Midbrain (tissue), 1 donor: ENCODE measurements at regions not wholly inside any gene's neighbourhood (a gene's known extent, or its start where the extent isn't known, plus 50 kb on each side); places are given as distances from the start of the nearest gene placed in this dataset.
"Not testable (repeated sequence)": the region's sequence is repeated elsewhere in the genome, so short reads cannot be mapped to it uniquely, and the experiment has no call there.

Experiments
- DNase-seq: peaks from one replicate; lab custom pipeline; 2025; lab: John Stamatoyannopoulos, UW

GRCh38 chr2:40953341-40953740 is 501.5 kb upstream of the SLC8A1 start:
- DNase-seq = no peak

DNA sequence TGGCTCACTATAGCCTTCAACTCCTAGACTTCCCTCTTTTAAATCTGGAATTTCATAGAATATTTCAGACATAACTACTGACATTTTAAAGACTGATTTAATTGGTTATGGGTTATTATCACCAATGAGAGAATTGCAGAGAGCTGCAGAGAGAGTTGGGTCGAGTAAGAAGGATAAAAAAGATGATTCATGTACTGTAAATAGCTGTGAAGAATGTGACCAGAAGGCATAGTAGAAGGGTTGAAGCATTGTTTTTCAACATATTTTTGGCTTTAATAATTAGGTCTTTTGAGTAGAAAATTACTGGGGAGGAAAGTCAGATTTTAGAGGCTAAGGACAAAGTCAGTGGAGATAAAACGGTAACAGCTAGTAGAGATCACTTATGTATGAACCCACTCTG is 503.2 kb upstream of the SLC8A1 start:
- DNase-seq = no peak

- DNase-seq = no peak
Measured at GRCh38 chr2:40955635-40956034, 503.7 kb upstream of the SLC8A1 start.

DNA sequence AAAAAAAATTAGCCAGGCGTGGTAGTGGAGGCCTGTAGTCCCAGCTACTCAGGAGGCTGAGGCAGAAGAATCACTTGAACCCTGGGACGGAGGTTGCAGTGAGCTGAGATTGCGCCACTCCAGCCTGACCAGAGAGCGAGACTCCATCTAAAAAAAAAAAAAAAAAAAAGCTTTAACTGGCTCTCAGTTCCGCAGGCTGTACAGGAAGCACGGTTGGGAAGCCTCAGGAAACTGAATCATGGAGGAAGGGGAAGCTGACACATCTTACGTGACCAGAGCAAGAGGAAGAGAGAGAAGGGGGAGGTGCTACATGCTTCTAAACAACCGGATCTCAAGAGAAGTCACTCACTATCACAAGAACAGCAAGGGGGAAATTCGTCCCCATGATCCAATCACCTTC is 505.6 kb upstream of the SLC8A1 start:
- no peak for DNase-seq

DNA sequence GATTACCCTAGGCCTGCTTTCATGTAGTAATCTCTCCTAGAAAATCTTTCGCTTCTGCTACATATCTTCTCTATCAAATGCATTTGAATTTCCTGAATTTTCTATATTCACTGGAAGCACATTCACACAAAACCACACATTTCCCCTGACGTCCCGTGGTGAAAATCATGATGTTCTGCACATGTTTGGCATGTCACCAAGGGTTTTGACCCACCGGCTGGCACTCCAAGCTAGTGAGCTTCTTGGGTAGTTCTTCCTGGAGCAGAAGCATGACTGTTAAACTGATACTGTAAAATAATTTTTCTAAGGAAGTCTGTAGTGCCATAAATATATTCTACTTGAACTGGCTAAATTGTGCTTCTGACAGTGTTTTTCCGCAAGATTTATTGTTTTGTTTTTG is 510.1 kb upstream of the SLC8A1 start:
- DNase-seq = no peak

- no peak for DNase-seq
Measured at GRCh38 chr2:40964509-40965250, 512.8 kb upstream of the SLC8A1 start.

DNA sequence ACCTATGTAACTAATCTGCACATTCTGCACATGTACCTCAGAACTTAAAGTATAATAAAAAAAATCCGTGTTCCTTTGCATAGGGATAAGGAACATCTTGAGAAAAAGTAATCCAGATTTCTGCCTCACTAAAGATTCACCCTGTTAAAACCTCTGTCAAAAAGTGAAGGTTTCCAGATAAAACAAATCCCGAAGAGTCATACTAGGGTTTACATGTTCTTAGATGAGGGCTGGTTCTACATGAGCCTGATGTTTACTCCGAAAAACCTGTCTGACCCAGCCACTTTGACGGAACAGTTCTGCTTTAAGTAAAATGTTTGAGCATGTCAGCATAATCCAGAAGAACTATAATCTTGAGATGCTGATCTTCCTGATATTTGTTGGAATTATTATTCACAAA is 515.6 kb upstream of the SLC8A1 start:
- DNase-seq = no peak

GRCh38 chr2:40975151-40975550 is 523.3 kb upstream of the SLC8A1 start:
- DNase-seq = no peak

GRCh38 chr2:40997362-40997761 is 545.5 kb upstream of the SLC8A1 start:
- DNase-seq = no peak

- DNase-seq = no peak
Measured at GRCh38 chr2:41000374-41000773, 548.5 kb upstream of the SLC8A1 start.

GRCh38 chr2:41000906-41001305 is 549.0 kb upstream of the SLC8A1 start:
- no peak for DNase-seq

DNA sequence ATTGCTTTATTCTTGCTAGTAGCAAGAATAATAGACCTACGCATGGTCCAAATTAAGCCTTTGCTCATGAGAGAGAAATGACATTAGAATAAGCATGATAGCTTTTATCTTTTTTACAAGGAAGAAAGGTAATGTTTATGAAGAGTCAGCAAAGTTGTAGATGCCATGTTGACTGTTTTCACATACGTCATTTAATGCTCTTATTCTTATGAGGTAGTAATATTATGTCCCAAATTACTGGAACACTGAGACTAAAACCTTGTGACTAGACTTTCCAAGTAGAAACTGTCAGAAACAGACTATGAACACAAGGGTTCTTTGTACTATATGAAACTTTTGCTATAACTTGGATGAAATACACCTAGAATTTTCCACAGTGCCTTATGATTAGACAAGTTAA is 552.8 kb upstream of the SLC8A1 start:
- no peak for DNase-seq

- no peak for DNase-seq
Measured at GRCh38 chr2:41020358-41020757, 568.5 kb upstream of the SLC8A1 start.

GRCh38 chr2:41024816-41025215 is 572.9 kb upstream of the SLC8A1 start:
- DNase-seq = no peak

GRCh38 chr2:41026613-41027012 is 574.7 kb upstream of the SLC8A1 start:
- no peak for DNase-seq

DNA sequence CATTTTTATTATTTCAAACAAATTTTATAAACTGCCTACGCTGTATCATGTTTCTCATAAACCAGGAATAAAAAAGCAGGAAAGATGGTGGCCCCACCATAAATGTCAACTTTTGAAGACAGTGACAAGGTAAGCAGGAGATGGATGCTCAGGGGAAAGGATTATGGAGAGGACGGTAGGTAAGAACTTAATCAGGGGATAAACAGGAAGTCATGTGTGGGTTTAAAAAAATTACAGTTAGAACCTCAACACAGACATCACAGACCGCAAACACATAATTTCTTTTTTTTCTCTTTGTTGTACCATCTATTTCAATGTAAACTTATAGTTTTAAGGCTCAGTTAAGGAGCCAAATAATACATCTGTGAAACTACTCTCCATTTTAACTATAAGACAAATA is 575.2 kb upstream of the SLC8A1 start:
- no peak for DNase-seq

DNA sequence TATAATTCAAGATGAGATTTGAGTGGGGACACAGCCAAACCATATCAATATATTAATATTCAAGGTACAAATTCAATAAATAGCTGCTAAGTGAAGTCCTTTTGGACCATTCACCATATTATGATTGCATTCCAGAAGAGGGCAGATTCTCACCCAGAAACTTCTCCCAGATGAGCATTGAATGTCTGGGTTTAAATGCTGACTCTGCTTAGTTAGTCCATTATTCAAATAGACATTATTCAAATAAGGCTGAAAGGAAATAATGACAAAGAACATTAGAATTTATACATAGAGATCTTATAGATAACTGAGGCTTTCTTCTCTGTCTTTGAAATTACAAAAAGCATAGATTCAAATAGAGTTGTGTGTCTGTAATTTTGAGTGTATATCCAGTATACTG is 579.4 kb upstream of the SLC8A1 start:
- DNase-seq = no peak

DNA sequence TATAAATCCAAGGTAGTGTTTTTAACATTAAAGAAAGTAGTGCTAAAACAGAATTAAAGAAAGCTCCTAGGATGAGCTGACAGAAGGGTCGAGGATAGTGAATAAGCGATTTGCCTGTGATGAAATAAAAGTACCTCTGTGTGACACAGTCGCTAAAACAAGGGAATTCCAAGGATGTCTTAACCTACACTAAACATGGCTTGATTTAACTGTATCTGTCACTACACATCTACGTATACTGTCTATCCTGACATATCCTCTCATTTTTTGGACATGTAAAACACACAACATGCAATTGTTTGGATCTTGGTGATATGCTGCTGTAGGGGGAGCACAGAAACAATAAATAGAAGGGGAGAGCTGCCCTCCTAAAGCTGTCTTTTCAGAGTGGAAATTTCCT is 580.8 kb upstream of the SLC8A1 start:
- DNase-seq = no peak

- no peak for DNase-seq
Measured at GRCh38 chr2:41033127-41033526, 581.2 kb upstream of the SLC8A1 start.

- DNase-seq = no peak
Measured at GRCh38 chr2:41038408-41038807, 586.5 kb upstream of the SLC8A1 start.

DNA sequence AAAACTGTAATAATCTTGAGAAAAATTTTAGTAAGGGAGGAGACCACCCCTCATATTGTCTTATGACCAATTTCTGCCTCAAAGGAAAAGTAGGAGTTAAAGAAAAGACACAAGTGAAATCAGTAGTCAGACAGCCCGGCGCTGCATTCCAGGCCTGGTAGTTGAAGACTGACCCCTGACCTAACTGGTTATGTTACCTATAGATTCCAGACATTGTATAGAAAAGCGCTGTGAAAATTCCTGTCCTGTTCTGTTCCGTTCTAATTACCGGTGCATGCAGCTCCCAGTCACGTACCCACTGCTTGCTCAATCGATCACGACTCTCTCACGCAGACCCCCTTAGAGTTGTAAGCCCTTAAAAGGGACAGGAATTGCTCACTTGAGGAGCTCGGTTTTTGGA is 587.9 kb upstream of the SLC8A1 start:
- DNase-seq = not testable (repeated sequence)

DNA sequence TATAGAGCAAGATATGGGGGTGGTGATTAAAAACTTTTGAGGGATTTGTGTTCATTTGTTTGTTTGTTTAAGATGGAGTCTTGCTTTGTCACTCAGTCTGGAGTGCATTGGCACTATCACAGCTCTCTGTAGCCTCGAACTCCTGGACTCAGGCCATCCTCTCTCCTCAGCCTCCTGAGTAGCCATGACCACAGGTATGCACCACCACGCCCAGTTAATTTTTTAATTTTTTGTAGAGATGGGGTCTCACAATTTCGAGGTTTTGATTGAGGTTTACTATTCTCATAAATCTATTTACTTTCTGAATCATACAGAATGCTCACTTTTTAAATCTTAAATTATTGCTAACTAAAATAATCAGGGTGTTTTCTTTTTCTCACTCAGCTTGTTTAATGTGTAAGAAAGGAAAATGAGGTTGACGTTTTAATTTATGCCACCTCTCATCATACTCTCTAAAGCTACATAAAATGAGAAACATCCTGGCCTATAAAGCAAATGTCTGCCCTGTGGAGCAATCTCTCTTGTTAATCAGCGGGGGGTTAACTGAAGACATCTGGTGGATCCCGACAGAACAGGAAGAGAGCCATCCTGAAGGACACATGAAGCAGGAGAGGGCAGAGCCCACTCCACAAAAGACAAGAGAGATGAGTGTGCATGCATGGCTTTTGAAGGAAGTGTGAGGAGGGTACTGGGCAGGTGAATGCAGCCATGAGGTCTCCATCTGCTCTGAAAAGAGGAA is 589.1 kb upstream of the SLC8A1 start:
- no peak for DNase-seq

- no peak for DNase-seq
Measured at GRCh38 chr2:41042343-41042742, 590.5 kb upstream of the SLC8A1 start.

GRCh38 chr2:41061356-41061755 is 609.5 kb upstream of the SLC8A1 start:
- DNase-seq = no peak
